Muscle of leg (tissue), 3 donors: ENCODE measurements at regions not wholly inside any gene's neighbourhood (a gene's known extent, or its start where the extent isn't known, plus 50 kb on each side); places are given as distances from the start of the nearest gene placed in this dataset.

Experiments used
- DNase-seq: peaks from one replicate; pipeline ENCODE4 v3.0.0; 2013
- H3K27ac ChIP-seq: one replicate; pipeline ENCODE4 v1.5.1; 2013; ENCODE audit warnings: mild to moderate bottlenecking, low read length, control low read depth
- H3K27me3 ChIP-seq: one replicate; pipeline ENCODE4 v1.6.1; 2013; ENCODE audit warnings: low read length; ENCODE audit not compliant: control insufficient read depth, insufficient read depth
- H3K36me3 ChIP-seq: one replicate; pipeline ENCODE4 v1.6.1; 2013; ENCODE audit warnings: low read length; ENCODE audit not compliant: control insufficient read depth, insufficient read depth
- H3K4me1 ChIP-seq: one replicate; pipeline ENCODE4 v1.6.1; 2013; ENCODE audit warnings: low read length; ENCODE audit not compliant: control insufficient read depth, insufficient read depth
- H3K4me3 ChIP-seq: one replicate; pipeline ENCODE4 v1.5.1; 2013; ENCODE audit warnings: low read length, control low read depth
- H3K9me3 ChIP-seq: replicated peaks from 2 replicates; pipeline ENCODE4 v1.6.1; 2013; ENCODE audit warnings: low read depth, low read length; ENCODE audit not compliant: control insufficient read depth
- WGBS: methylation state at CpG from one replicate; pipeline ENCODE4 v1.1.5; 2013; ENCODE audit warnings: missing lambda C conversion rate; ENCODE audit not compliant: insufficient coverage; 5-methylcytosine and 5-hydroxymethylcytosine counted together

GRCh38 chr4:14379183-14379582, 623.1 kb upstream of the CPEB2 start:
- no peak overlapping the region for H3K4me3 ChIP-seq
- no peak overlapping the region for H3K27ac ChIP-seq
- WGBS = no CpG with 5 or more reads among the region's 1 CpG
- H3K27me3 ChIP-seq = no peaks in the 10 kb centered on the region
- H3K36me3 ChIP-seq = no peaks in the 10 kb centered on the region
- DNase-seq = no peak
- no peaks in the 10 kb centered on the region for H3K9me3 ChIP-seq
- H3K4me1 ChIP-seq = no peaks in the 10 kb centered on the region

- Histone ChIP-seq H3K27ac (no peak overlapping the region), H3K4me1 (no peaks in the 10 kb centered on the region), H3K27me3 (no peaks in the 10 kb centered on the region), H3K4me3 (no peak overlapping the region), H3K36me3 (no peaks in the 10 kb centered on the region), H3K9me3 (no peaks in the 10 kb centered on the region)
- no peak for DNase-seq
- WGBS = no CpG with 5 or more reads among the region's 3 CpGs
Measured at GRCh38 chr4:14383652-14384051, 618.6 kb upstream of the CPEB2 start.

- Histone ChIP-seq H3K27ac (no peak overlapping the region), H3K27me3 (no peaks in the 10 kb centered on the region), H3K4me3 (no peak overlapping the region), H3K9me3 (no peaks in the 10 kb centered on the region), H3K4me1 (no peaks in the 10 kb centered on the region), H3K36me3 (no peaks in the 10 kb centered on the region)
- no peak for DNase-seq
- no CpG with 5 or more reads among the region's 1 CpG for WGBS
Measured at GRCh38 chr4:14384824-14385223, 617.5 kb upstream of the CPEB2 start.

GRCh38 chr4:14386196-14386595, 616.1 kb upstream of the CPEB2 start:
- H3K9me3 ChIP-seq = no peaks in the 10 kb centered on the region
- no peaks in the 10 kb centered on the region for H3K4me1 ChIP-seq
- no peaks in the 10 kb centered on the region for H3K36me3 ChIP-seq
- no peak overlapping the region for H3K4me3 ChIP-seq
- DNase-seq = no peak
- no CpG with 5 or more reads among the region's 3 CpGs for WGBS
- no peak overlapping the region for H3K27ac ChIP-seq
- H3K27me3 ChIP-seq = no peaks in the 10 kb centered on the region

GRCh38 chr4:14387647-14388046, 614.6 kb upstream of the CPEB2 start:
- Histone ChIP-seq H3K4me3 (no peak overlapping the region), H3K36me3 (no peaks in the 10 kb centered on the region), H3K27me3 (no peaks in the 10 kb centered on the region), H3K9me3 (no peaks in the 10 kb centered on the region), H3K4me1 (no peaks in the 10 kb centered on the region), H3K27ac (no peak overlapping the region)
- WGBS = 13% methylated on average over 1 of the region's 2 CpGs
- no peak for DNase-seq

GRCh38 chr4:14392378-14392777, 609.9 kb upstream of the CPEB2 start:
- DNase-seq = no peak
- Histone ChIP-seq H3K4me3 (no peak overlapping the region), H3K27ac (no peak overlapping the region), H3K9me3 (no peaks in the 10 kb centered on the region), H3K36me3 (no peaks in the 10 kb centered on the region), H3K27me3 (no peaks in the 10 kb centered on the region), H3K4me1 (no peaks in the 10 kb centered on the region)
- WGBS = 66% methylated on average over 3 of the region's 4 CpGs

GRCh38 chr4:14396183-14396582, 606.1 kb upstream of the CPEB2 start:
- H3K4me3 ChIP-seq = no peak overlapping the region
- H3K36me3 ChIP-seq = no peaks in the 10 kb centered on the region
- H3K9me3 ChIP-seq = peaks cover 4% of the 10 kb centered on the region
- DNase-seq = no peak
- H3K27me3 ChIP-seq = no peaks in the 10 kb centered on the region
- H3K4me1 ChIP-seq = no peaks in the 10 kb centered on the region
- H3K27ac ChIP-seq = no peak overlapping the region
- WGBS = 27% methylated on average over 2 of the region's 2 CpGs

- Histone ChIP-seq H3K36me3 (no peaks in the 10 kb centered on the region), H3K4me3 (no peak overlapping the region), H3K27me3 (no peaks in the 10 kb centered on the region), H3K27ac (no peak overlapping the region), H3K4me1 (no peaks in the 10 kb centered on the region), H3K9me3 (peaks cover 9% of the 10 kb centered on the region)
- DNase-seq = no peak
Measured at GRCh38 chr4:14399848-14400247, 602.4 kb upstream of the CPEB2 start.

GRCh38 chr4:14400307-14400706, 602.0 kb upstream of the CPEB2 start:
- Histone ChIP-seq H3K9me3 (peaks cover 9% of the 10 kb centered on the region), H3K27me3 (no peaks in the 10 kb centered on the region), H3K4me3 (no peak overlapping the region), H3K4me1 (no peaks in the 10 kb centered on the region), H3K36me3 (no peaks in the 10 kb centered on the region), H3K27ac (no peak overlapping the region)
- DNase-seq = no peak

- Histone ChIP-seq H3K36me3 (no peaks in the 10 kb centered on the region), H3K27me3 (no peaks in the 10 kb centered on the region), H3K4me3 (no peak overlapping the region), H3K27ac (no peak overlapping the region), H3K4me1 (no peaks in the 10 kb centered on the region), H3K9me3 (peaks cover 9% of the 10 kb centered on the region)
- WGBS = no CpG with 5 or more reads among the region's 1 CpG
- DNase-seq = no peak
Measured at GRCh38 chr4:14403132-14403531, 599.1 kb upstream of the CPEB2 start.

GRCh38 chr4:14404730-14405129, 597.6 kb upstream of the CPEB2 start:
- no peak overlapping the region for H3K4me3 ChIP-seq
- no peak overlapping the region for H3K27ac ChIP-seq
- H3K27me3 ChIP-seq = no peaks in the 10 kb centered on the region
- DNase-seq = peak; percentile 19
- no peaks in the 10 kb centered on the region for H3K36me3 ChIP-seq
- H3K9me3 ChIP-seq = peaks cover 5% of the 10 kb centered on the region
- no peaks in the 10 kb centered on the region for H3K4me1 ChIP-seq
- 70% methylated on average over 4 of the region's 5 CpGs for WGBS
